HG03108 (cell line): ENCODE measurements at regions not wholly inside any gene's neighbourhood (a gene's known extent, or its start where the extent isn't known, plus 50 kb on each side); places are given as distances from the start of the nearest gene placed in this dataset.

Experiments used
- ATAC-seq: cut with Tn5 transposase; IDR thresholded peaks from one replicate; pipeline ENCODE4 v1.9.1; 2021; ENCODE audit warnings: moderate library complexity; ENCODE audit not compliant: unreplicated experiment

DNA sequence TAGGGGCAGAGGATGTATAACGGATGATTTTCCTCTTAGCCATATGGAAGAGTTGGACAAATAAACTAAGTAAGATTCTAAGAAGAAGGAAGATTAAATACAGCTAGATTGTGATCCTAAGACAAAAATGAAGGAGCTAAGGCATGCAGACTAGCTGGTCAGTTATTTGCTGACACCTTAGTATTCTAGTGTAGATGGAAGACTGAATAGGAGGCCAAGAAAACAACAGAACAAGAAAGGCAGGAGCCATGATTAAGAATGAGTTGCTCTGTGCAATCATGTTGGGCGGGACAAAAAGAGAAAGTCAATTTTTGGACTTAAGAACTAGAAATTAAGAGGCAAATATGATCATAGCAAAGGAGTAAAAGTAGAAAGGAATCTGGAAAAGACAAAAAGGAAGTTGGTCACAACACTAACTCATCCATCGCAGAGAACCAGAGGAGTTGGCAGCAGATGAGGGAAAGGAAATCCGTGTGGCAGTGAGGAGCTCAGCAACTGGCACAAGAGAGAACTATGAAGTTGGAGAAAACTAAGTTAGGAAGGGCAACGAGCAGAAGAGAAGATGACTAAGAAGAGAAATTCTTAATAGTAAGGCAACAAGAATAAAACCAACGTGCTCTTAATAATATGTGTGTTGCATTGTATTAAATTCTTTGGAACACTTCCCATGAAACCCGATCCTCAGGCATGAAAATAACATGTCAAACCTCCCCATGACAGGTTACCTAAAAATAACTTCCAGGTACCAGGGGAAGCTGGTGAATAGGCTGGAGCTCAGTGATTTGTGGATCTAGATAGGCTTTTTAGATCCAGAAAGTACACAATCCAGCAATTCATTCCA is 234.4 kb downstream of the LTN1 start:
- ATAC-seq, result no peak

DNA sequence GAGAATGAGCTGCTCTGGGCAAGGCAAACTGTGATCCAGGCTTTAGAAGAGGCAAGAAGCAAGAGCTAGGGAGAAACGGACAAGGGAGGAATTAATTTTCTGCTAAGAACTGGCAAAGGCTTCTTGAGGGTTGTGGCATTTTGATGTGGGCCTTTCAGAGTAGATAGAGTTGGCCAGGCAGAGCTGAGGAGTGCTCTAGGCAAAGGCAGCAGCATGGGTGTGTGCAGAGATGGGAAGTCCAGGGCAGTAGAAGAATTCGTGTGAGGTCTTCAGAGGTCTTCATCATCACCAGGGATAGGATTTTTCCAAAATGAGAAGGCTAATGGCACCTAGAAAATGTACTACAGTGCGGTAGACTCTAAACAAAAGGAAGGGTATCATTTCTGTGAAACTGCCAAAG is 237.8 kb downstream of the LTN1 start:
- no peak for ATAC-seq

DNA sequence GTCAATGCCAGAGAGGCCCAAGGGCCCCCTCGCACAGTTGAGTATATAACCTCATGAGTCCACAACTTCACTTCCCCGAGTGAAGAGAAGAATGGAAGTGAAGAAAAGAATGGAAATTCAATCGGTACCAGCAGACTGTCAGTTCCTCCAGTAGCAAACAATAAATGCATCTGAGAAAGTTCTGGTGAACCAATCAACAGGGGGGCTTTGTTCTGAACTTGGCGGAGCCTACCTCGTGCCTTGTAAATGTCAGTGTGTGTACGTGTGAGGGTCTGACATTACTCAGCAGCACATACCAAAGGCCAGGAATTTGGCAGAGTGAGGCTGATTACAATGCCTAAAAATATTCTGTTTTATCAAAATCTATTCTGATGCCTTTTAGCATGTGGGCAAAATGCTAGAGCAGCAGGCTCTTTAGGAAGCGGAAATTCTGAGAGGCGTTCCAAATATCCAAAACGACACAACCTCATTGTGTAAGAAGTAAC is 238.5 kb downstream of the LTN1 start:
- ATAC-seq, result no peak

DNA sequence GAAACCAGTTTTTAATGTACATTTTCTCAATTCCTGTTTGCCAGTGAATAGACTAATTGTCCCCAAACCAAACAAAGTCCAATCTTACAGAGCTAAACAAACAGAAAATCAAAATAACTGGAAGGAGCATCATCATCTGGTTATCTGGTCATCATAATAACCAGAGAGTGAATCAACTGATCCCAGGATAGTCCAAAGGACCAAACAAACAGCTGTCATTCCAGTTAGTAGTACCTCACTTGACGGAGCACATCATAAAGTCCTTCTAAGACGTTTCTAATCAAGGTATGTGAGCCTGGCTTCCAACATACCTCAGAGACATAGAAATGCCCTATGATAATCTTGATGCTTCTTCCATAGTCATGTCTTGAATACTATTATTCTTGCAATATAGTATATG is 240.5 kb downstream of the LTN1 start:
- no peak for ATAC-seq

DNA sequence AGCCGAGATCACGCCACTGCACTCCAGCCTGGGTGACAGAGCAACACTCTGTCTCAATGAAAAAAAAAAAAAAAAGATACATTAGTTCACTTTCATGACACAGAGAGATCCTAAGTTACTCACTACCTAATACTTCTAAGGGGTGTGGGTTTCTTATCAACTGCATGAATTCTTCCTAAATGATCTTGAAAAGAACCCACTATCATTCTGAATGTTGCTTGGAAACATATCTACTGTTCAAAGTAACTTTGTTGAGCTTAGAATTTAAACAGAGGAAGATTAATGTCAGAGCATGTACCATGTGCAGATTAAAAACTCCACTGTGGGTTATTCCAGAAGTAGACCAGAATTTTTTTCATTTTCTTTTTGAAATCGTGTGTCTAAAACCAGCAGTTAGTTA is 241.5 kb downstream of the LTN1 start:
- ATAC-seq, result no peak

DNA sequence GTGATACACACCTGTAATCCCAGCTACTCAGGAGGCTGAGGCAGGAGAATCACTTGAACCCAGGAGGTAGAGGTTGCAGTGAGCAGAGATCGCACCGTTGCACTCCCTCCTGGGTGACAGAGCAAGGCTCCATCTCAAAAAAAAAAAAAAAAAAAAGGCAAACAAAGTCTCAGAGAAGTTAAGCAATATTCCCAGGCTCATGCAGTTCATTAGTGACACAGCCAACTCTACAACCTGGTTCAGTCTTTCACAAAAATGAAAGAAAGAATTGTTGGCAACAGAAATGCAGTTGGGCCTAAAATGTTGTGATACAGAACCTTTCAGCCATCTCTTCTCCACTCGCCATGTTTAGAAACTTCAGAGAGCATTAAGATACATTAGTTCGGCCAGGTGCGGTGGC is 242.1 kb downstream of the LTN1 start:
- no peak for ATAC-seq

DNA sequence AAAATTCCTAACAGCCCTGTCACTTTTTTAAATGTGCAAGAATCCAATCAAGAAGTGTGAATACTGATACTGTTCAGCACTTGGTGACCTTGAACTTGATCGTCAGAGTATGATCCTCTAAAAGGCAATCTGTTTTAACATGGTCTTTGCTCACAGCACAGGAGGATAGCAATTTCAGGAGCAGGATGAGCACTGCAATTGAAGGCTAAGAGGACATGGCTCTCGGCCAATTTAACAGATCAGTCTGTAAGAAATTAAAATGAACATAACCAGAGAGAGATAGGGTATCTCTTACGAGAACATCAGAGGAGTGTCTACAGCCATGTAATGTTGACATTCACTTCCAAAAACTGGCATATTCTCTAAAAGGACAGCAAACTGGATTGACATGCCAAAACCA is 243.1 kb downstream of the LTN1 start:
- ATAC-seq, result no peak

DNA sequence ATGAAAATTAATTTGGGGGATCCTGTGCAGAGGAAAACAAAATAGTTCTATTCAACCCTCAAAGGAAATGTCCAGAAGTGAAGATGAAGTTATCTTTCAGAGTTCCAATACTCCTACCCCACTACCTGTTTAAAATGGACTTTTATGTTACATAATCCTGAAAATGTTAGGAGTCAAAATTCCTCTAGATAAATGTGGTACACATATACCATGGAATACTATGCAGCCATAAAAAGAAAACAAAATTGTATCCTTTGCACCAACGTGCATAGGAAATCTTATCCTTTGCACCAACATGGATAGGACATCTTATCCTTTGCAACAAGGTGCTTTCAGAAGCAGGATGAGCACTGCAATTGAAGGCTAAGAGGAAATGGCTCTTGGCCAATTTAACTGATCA is 245.2 kb downstream of the LTN1 start:
- no peak for ATAC-seq

DNA sequence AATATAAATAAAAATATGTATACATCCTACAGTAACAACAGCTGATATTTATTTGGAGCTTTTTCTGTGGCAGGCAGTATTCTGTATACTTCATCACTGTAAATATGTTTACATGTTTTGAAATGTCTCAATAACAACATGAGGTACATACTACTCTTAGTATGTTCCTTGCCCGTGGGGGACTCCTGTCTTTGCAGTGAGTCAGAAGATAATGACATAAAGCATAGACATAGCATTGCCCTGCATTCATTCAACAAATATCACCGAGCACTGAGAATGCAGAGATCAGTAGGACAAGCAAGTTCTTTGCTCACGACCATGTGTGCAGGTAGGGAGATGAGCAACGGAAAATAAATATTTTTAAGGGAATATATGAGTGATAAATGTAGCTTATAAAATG is 246.5 kb downstream of the LTN1 start:
- no peak for ATAC-seq

DNA sequence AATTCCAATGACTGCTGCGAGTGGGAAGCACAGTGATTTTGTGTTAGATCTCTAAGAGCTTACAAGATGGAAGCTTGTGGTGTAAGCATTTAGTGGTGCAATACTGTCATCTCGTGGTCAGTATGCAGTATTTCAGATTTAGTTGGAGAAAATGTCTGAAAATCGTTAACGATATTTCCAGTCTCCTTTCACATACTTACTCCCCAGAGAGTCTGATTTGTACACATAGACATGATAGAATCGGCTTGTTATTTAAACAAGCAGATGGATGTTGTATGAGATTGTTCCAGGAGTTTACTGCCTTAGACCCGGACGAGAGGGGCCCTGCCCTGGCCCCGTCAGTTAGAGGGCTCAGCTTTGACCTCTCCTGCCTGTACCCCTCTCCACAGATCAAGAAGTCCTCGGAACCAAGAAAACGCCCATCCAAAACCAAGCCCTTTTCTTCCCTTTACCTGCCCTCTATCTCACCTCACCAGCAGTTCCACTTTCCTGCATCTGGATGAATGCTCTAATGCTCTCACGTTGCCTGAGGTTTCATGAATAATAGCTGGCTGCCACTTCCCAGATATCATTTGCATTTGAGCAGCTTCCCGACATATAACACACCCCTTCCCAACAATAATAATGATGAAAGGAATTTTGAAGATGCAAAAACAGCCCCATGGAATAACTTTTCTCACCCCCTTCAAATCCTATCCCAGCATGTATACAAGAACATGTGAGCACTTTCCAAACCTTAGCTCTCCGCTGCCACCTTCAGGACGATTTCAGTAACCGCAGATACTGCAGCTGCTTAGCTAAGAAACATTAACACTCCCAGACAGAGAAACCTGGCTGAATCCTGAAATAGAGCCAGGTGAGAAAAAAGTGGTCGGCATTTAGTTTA is 247.3 kb downstream of the LTN1 start:
- ATAC-seq, result peak; percentile 86

DNA sequence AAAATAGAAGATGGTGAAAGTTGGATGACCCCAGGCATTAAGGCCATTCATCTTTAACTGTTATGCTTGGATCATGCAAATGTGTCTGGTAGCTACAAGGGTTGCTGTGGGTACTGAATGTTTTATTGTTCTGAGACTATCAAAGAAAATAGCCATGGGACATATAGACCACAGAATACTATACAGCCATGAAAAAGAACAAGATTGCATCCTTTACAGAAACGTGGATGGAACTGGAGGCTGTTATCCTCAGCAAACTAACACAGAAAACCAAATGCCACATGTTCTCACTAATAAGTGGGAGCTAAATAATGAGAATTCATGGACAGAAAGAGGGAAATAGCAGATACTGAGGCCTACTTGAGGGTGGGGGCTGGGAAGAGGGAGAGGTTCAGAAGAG is 249.0 kb downstream of the LTN1 start:
- ATAC-seq, result no peak

DNA sequence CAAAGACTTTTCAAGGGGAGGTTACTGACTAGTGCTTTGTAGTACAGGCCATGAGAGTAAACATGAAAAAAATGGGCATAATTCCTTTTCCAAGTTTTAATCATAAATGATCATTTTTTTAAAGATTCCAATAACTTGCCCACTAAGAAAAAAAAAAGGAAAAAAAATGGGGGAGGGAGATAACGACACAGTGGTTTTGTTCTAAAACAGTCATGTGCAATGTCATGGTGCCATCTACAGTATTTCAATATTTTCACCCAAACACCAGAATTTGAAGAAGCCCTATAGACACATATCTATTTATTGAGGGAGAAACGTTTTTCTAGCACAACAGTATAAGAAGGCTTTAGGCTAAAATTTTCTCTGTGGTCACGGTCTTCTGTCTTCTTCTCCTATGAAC is 250.2 kb downstream of the LTN1 start:
- no peak for ATAC-seq

DNA sequence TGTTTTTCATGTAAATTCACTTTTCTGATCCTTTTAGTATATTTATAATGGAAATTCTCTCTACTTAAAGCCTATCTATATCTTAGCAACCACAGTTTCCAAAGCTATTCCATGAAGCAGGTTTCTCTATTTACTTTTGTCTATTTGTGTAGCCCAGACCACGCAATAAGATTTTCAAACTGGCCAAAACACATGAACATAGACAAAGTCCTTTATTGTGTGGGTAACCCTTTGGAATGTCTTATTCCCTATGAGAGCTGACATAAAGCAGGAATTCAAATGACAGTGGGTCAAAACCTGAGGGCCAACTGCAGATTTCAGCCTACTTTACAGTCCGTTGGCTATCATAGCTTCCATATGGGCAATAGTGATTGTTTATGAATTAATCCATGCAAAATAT is 252.6 kb downstream of the LTN1 start:
- no peak for ATAC-seq

DNA sequence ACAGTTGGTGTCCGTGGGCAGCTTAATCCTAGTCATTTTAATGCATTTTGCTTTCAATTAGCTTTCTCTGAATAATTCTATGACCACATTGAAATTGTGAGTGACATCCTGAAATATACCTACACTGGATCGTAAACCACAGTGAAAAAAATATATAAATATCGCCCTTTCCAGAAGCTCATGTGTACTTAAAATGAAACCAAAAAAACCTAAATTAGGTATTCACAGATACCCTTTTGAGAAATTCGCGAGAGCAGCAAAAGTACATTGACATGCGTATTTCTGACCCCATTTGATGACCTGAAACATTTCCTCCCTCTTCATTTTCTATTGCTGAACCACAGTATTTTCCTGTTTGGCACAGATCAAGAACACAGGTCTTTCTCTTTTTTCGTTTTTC is 253.8 kb downstream of the LTN1 start:
- no peak for ATAC-seq

DNA sequence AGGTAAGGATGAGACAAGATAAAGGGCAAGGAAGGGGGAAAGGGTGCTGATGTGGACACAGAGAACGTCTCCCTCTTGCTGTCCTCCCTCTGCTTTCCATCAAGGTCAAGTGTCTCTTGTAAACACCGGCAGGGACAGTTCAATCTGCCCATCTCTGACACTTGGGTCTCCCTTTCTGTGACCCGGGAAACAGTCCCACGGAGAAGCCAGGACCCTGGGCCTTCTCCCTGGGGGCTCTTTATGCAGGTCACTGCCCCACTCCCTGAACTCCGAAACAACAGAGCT is 254.3 kb downstream of the LTN1 start:
- ATAC-seq, result no peak

DNA sequence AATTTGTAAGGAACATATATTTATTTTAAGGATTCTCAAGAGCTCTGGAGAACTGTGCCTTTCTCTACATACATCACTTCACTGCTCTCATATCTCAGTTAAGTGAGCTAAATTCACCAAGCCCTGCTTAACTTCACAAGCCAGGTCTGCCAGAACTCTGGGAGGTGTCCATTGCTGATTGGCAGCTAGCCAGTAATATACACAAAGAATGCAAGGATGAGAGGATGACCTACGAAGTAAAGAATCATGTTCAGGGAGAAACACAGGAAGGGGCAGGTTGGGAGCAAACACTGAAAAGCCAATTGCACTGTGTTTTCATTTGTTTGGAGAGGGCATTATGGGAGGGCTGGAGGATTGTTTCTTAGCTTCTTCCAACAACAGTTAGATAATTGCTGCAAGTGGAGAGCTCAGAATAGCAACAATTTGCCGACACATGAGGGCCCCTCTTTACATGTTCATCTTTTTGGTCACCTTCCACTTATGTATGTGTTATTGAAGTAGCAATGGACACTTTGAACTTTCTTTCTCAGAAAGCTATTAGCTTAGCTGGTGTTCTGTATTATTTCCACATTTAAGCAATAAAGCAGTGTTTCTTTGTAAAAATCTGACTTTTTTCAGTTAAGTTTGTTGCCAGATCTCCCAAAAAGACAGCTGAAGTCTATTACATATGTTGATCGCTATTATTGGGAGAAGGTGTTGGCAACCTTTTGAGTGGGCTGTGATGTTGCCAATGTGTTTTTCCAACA is 254.8 kb downstream of the LTN1 start:
- no peak for ATAC-seq

DNA sequence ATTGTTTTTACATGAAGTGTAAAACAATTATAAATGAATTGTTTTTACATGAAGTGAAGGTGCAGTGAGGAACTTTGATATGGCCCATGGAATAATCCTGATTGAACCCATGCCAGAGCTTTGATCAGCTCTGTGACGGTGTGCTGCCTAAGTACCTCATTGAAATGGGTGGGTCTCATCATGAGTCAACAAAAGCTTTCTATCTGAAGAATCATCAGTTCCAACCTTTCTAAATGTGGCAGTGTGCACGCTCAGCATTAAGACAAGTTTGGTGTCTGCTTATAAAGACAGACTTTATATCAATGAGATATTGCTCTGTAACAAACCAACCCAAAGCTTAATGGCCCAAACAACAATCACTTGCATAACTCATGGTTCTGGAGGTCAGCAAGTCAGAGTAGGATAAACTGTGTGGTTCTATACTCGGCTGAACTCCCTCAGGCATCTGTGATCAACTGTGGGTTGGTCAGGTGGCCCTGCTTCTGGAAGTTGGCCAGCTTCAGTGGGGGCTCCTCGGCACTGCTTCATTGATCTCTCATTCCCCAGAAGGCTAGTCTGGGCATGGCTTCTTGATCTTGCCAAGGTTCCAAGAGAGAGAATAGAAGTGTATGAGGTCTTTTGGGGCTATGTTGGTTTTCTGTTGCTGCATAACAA is 258.0 kb downstream of the LTN1 start:
- ATAC-seq, result no peak

DNA sequence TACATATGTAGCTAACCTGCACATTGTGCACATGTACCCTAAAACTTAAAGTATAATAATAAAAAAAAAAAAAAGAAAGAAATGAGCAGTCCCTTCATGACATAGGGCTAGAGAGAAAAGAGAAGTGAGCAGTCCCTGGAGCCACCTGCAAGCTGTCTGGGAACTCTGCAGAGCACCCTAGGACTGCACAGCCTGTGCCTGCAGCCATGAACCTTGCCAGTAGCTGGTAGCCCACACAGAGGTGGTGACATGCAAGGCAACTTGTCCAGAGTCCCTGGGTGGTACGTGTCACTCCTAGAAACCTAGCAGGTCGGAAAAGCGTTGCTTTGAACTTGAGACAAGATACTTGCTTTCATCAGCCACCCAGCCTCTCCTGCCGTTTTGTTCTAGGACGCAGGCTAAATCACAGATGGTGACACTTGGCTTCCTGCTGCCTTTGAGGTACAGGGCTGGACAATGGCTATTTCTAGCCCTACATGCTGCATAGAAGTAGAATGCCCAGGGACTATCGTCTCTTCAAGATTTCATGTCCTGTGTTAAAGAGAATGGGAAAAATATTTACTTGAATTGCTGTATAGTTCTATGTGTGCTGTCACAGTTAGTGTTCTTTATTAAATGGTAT is 260.9 kb downstream of the LTN1 start:
- ATAC-seq, result no peak

DNA sequence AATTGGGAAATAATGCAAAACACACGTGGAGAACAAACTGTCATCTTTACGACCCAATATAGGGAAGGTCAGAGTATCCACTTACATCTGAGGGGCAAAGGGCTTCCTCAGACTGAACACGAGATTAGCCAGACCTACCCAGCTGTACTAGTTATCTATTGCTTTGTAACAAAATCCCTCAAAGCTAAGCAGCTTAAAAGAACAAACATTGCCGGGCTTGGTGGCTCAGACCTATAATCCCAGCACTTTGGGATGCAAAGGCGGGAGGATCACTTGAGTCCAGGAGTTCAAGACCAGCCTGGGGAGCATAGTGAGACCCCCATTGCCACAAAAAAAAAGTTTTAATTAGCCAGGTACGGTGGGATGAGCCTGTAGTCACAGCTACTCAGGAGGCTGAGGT is 262.8 kb downstream of the LTN1 start:
- ATAC-seq, result no peak

DNA sequence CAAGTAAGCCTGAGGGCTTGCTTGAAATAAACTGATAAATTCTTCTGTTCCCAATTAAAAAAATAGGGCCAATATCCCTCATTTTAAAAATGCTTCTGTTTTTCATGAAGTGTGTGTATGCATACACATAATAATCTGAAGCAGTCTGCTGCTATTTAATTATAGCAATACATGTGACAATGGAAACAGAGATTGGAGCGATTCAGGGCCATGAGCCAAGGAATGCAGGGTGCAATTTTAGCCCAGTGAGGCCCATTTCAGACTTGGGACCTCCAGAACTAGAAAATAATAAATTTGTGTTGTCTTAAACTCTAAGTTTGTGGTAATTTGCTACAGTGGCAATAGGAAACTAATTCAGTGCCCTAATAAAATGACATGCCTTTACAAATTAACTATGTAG is 264.9 kb downstream of the LTN1 start:
- ATAC-seq, result no peak

DNA sequence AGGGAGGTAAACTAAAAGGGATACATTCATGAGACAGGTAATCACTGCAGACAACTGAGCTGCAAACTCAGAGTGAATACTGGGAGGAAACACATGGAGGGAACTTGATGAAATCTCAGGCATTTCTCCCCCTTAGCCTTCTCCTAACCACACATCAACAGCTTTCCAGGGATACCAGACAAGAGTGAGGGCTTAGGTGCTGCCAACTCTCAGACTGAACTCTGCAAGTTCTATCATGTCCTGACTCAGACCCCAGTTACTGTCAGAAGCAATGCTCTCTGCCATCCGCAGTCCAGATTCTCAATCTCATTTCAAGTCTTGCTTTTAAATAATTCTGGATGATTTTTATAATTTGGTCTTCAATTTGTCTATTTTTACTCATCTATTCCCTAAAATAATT is 267.3 kb downstream of the LTN1 start:
- ATAC-seq, result no peak
